GM23338 (cell line): ENCODE measurements at regions not wholly inside any gene's neighbourhood (a gene's known extent, or its start where the extent isn't known, plus 50 kb on each side); places are given as distances from the start of the nearest gene placed in this dataset.

ENCODE experiments used
- ATAC-seq: fragments of 200-7000 bp; cut with Tn5 transposase; 3 replicates; pipeline ENCODE4 v1.9.1; 2020
- DNase-seq: peaks from one replicate; pipeline ENCODE4 v3.0.0-alpha.2; 2015; ENCODE audit warnings: low spot score
- H2AFZ ChIP-seq: fragments of 200-600 bp; sonication (generic); 2 replicates; pipeline ENCODE4 v1.8.0; 2016; ENCODE audit warnings: antibody characterized with exemption, mild to moderate bottlenecking, moderate library complexity
- H3F3A ChIP-seq: fragments of 200-600 bp; sonication (generic); replicated peaks from 2 replicates; pipeline ENCODE4 v1.8.0; 2017; ENCODE audit warnings: antibody characterized with exemption, mixed run types, low read depth
- H3K27ac ChIP-seq: fragments of 200-600 bp; sonication (generic); 2 replicates; pipeline ENCODE4 v1.6.1; 2016; ENCODE audit warnings: low read depth
- H3K27me3 ChIP-seq: fragments of 200-600 bp; sonication (generic); 2 replicates; pipeline ENCODE4 v1.8.0; 2016; ENCODE audit warnings: mild to moderate bottlenecking, mixed run types, moderate library complexity; ENCODE audit not compliant: insufficient read depth
- H3K36me3 ChIP-seq: fragments of 200-600 bp; sonication (generic); 2 replicates; pipeline ENCODE4 v1.8.0; 2016; ENCODE audit warnings: mild to moderate bottlenecking; ENCODE audit not compliant: insufficient read depth
- H3K4me1 ChIP-seq: fragments of 200-600 bp; sonication (generic); 2 replicates; pipeline ENCODE4 v1.8.0; 2016; ENCODE audit warnings: mild to moderate bottlenecking, moderate library complexity; ENCODE audit not compliant: insufficient read depth
- H3K4me2 ChIP-seq: fragments of 200-600 bp; sonication (generic); 2 replicates; pipeline ENCODE4 v1.7.1; 2017; ENCODE audit warnings: mixed run types
- H3K4me3 ChIP-seq: fragments of 200-600 bp; sonication (generic); 2 replicates; pipeline ENCODE4 v1.6.1; 2016; ENCODE audit warnings: mixed run types
- H3K79me2 ChIP-seq: fragments of 200-600 bp; sonication (generic); replicated peaks from 2 replicates; pipeline ENCODE4 v1.8.0; 2017; ENCODE audit warnings: mild to moderate bottlenecking; ENCODE audit not compliant: insufficient read depth
- H3K9me2 ChIP-seq: fragments of 200-600 bp; sonication (generic); 2 replicates; pipeline ENCODE4 v1.8.0; 2017; ENCODE audit not compliant: insufficient read depth
- H4K20me1 ChIP-seq: fragments of 200-600 bp; sonication (generic); replicated peaks from 2 replicates; pipeline ENCODE4 v1.8.0; 2017; ENCODE audit warnings: mild to moderate bottlenecking; ENCODE audit not compliant: insufficient read depth
- H3K27ac Mint-ChIP-seq: 2 replicates; pipeline ENCODE4 v1.8.0; 2020; ENCODE audit warnings: inconsistent platforms, mild to moderate bottlenecking, moderate library complexity, mixed read lengths
- H3K27me3 Mint-ChIP-seq: 3 replicates; pipeline ENCODE4 v1.8.0; 2022; ENCODE audit warnings: low read depth, mild to moderate bottlenecking, moderate library complexity, mixed read lengths, inconsistent platforms; ENCODE audit not compliant: insufficient read depth, poor library complexity
- H3K36me3 Mint-ChIP-seq: 3 replicates; pipeline ENCODE4 v1.8.0; 2021; ENCODE audit warnings: low read depth, mild to moderate bottlenecking, inconsistent platforms, moderate library complexity, mixed read lengths
- H3K4me1 Mint-ChIP-seq: 3 replicates; pipeline ENCODE4 v1.8.0; 2020; ENCODE audit warnings: mild to moderate bottlenecking, inconsistent platforms, mixed read lengths
- H3K4me3 Mint-ChIP-seq: 3 replicates; pipeline ENCODE4 v1.8.0; 2021; ENCODE audit warnings: moderate library complexity, mild to moderate bottlenecking, inconsistent platforms, mixed read lengths
- H3K9me3 Mint-ChIP-seq: 3 replicates; pipeline ENCODE4 v1.8.0; 2020; ENCODE audit warnings: moderate library complexity, mild to moderate bottlenecking, inconsistent platforms, mixed read lengths
- EZH2 ChIP-seq: fragments of 200-600 bp; sonication (generic); IDR thresholded peaks from one replicate; pipeline ENCODE4 v1.8.0; 2017; ENCODE audit warnings: antibody characterized with exemption, mild to moderate bottlenecking, low read depth; ENCODE audit not compliant: unreplicated experiment
- JUNB ChIP-seq: IDR thresholded peaks from one replicate; pipeline ENCODE4 v1.6.1; 2016; ENCODE audit warnings: antibody characterized with exemption; ENCODE audit not compliant: unreplicated experiment
- NANOG ChIP-seq: IDR thresholded peaks from 2 replicates; pipeline ENCODE4 v1.6.1; 2016; ENCODE audit warnings: antibody characterized with exemption, borderline replicate concordance
- POLR2AphosphoS5 ChIP-seq: IDR thresholded peaks from 2 replicates; pipeline ENCODE4 v1.6.1; 2016; ENCODE audit warnings: antibody characterized with exemption, low read depth
- STAT1 ChIP-seq: IDR thresholded peaks from one replicate; pipeline ENCODE4 v1.6.1; 2016; ENCODE audit warnings: antibody characterized with exemption; ENCODE audit not compliant: unreplicated experiment
- ZNF114 ChIP-seq: fragments of 250-450 bp; sonication (Bioruptor Pico); IDR thresholded peaks from 2 replicates; pipeline ENCODE4 v1.5.0; 2020; ENCODE audit warnings: mild to moderate bottlenecking, moderate library complexity
- ZNF331 ChIP-seq: fragments of 250-450 bp; sonication (Bioruptor Pico); IDR thresholded peaks from 2 replicates; pipeline ENCODE4 v1.5.0; 2020; ENCODE audit warnings: low read depth, mild to moderate bottlenecking, moderate library complexity
- TF ChIP-seq, protein P1 (sequence below): IDR thresholded peaks from one replicate; pipeline ENCODE4 v1.6.1; 2018; ENCODE audit warnings: antibody characterized with exemption; ENCODE audit not compliant: unreplicated experiment
- TF ChIP-seq, protein P2 (sequence below), 2 experiments: fragments of 200-600 bp in 1 of 2; sonication (generic) in 1 of 2; conservative IDR thresholded peaks; 2 replicates each; pipeline versions ENCODE4 v1.5.1 to v1.6.1; 2016 to 2017; ENCODE audit warnings: antibody characterized with exemption in 2 of 2, low read depth in 2 of 2, mild to moderate bottlenecking in 2 of 2, moderate library complexity in 1 of 2

GRCh38 chr5:166398131-166398530, 1893.3 kb upstream of the WWC1 start:
- Histone ChIP-seq H3K79me2 (no peaks in the 10 kb centered on the region), H3F3A (no peaks in the 10 kb centered on the region), H3K27ac (no peak overlapping the region), H3K4me1 (no peaks in the 10 kb centered on the region), H3K9me2 (no peaks in the 10 kb centered on the region), H3K4me3 (no peak overlapping the region), H3K36me3 (no peaks in the 10 kb centered on the region), H2AFZ (peak overlapping the region; percentile 29; the same call in 1 of the 2 replicates), H3K27me3 (no peaks in the 10 kb centered on the region), H3K4me2 (no peak overlapping the region), H4K20me1 (no peaks in the 10 kb centered on the region)
- peaks cover 3% of the 10 kb centered on the region; the same call in 1 of the 3 replicates for H3K36me3 Mint-ChIP-seq
- no peaks in the 10 kb centered on the region for H3K27me3 Mint-ChIP-seq
- no peaks in the 10 kb centered on the region for H3K9me3 Mint-ChIP-seq
- no peak for DNase-seq
- ATAC-seq, result no peak
- no peak overlapping the region for H3K4me3 Mint-ChIP-seq
- H3K4me1 Mint-ChIP-seq, result peaks cover 4% of the 10 kb centered on the region; the same call in 1 of the 3 replicates
- TF ChIP-seq ZNF114 (no peak), EZH2 (no peak), POLR2AphosphoS5 (no peak), ZNF331 (CRISPR knock-in tag) (no peak), JUNB (no peak), STAT1 (no peak)
- TF ChIP-seq, protein P1, sequence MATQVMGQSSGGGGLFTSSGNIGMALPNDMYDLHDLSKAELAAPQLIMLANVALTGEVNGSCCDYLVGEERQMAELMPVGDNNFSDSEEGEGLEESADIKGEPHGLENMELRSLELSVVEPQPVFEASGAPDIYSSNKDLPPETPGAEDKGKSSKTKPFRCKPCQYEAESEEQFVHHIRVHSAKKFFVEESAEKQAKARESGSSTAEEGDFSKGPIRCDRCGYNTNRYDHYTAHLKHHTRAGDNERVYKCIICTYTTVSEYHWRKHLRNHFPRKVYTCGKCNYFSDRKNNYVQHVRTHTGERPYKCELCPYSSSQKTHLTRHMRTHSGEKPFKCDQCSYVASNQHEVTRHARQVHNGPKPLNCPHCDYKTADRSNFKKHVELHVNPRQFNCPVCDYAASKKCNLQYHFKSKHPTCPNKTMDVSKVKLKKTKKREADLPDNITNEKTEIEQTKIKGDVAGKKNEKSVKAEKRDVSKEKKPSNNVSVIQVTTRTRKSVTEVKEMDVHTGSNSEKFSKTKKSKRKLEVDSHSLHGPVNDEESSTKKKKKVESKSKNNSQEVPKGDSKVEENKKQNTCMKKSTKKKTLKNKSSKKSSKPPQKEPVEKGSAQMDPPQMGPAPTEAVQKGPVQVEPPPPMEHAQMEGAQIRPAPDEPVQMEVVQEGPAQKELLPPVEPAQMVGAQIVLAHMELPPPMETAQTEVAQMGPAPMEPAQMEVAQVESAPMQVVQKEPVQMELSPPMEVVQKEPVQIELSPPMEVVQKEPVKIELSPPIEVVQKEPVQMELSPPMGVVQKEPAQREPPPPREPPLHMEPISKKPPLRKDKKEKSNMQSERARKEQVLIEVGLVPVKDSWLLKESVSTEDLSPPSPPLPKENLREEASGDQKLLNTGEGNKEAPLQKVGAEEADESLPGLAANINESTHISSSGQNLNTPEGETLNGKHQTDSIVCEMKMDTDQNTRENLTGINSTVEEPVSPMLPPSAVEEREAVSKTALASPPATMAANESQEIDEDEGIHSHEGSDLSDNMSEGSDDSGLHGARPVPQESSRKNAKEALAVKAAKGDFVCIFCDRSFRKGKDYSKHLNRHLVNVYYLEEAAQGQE, result no peak
- TF ChIP-seq, protein P2, sequence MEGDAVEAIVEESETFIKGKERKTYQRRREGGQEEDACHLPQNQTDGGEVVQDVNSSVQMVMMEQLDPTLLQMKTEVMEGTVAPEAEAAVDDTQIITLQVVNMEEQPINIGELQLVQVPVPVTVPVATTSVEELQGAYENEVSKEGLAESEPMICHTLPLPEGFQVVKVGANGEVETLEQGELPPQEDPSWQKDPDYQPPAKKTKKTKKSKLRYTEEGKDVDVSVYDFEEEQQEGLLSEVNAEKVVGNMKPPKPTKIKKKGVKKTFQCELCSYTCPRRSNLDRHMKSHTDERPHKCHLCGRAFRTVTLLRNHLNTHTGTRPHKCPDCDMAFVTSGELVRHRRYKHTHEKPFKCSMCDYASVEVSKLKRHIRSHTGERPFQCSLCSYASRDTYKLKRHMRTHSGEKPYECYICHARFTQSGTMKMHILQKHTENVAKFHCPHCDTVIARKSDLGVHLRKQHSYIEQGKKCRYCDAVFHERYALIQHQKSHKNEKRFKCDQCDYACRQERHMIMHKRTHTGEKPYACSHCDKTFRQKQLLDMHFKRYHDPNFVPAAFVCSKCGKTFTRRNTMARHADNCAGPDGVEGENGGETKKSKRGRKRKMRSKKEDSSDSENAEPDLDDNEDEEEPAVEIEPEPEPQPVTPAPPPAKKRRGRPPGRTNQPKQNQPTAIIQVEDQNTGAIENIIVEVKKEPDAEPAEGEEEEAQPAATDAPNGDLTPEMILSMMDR (conservative IDR thresholded peaks at IDR 0.05; ENCODE audit: low read depth in 2 of 2), result no peak
- H3K27ac Mint-ChIP-seq, result no peak overlapping the region

- DNase-seq (no peak), ATAC-seq (no peak)
- no peaks in the 10 kb centered on the region for H3K36me3 ChIP-seq
- H3K4me1 ChIP-seq, result no peaks in the 10 kb centered on the region
- no peaks in the 10 kb centered on the region for H4K20me1 ChIP-seq
- Mint-ChIP-seq H3K9me3 (no peaks in the 10 kb centered on the region), H3K4me3 (no peak overlapping the region), H3K4me1 (peaks cover 4% of the 10 kb centered on the region; the same call in 1 of the 3 replicates), H3K36me3 (peaks cover 3% of the 10 kb centered on the region; the same call in 1 of the 3 replicates), H3K27ac (no peak overlapping the region), H3K27me3 (no peaks in the 10 kb centered on the region)
- H3K79me2 ChIP-seq, result no peaks in the 10 kb centered on the region
- no peak overlapping the region for H3K4me3 ChIP-seq
- H3K27me3 ChIP-seq, result no peaks in the 10 kb centered on the region
- H3K4me2 ChIP-seq, result no peak overlapping the region
- no peaks in the 10 kb centered on the region for H3F3A ChIP-seq
- H3K27ac ChIP-seq, result no peak overlapping the region
- H3K9me2 ChIP-seq, result no peaks in the 10 kb centered on the region
- H2AFZ ChIP-seq, result no peak overlapping the region
- TF ChIP-seq STAT1, result no peak
- TF ChIP-seq POLR2AphosphoS5, result no peak
- TF ChIP-seq EZH2, result no peak
- TF ChIP-seq, protein P1, result no peak
- TF ChIP-seq JUNB, result no peak
- TF ChIP-seq ZNF114, result no peak
- no peak for TF ChIP-seq NANOG
These were observed 1891.7 kb upstream of the WWC1 start for GRCh38 chr5:166399781-166400180.
